ENCODE measurements at regions not wholly inside any gene's neighbourhood (a gene's known extent, or its start where the extent isn't known, plus 50 kb on each side); places are given as distances from the start of the nearest gene placed in this dataset.

GRCh38 chr5:82340799-82341198, 62.6 kb upstream of the RPS23 start:
- no peaks in the 10 kb centered on the region for H3K36me3 Mint-ChIP-seq
- no peaks in the 10 kb centered on the region for H3K9me3 Mint-ChIP-seq
- H3K27ac Mint-ChIP-seq, result no peak overlapping the region
- ATAC-seq (ENCODE audit: low read depth) (no peak), DNase-seq (no peak)
- POLR2A ChIA-PET, result no interaction called here
- no peak overlapping the region for H3K4me3 Mint-ChIP-seq
- peaks cover 4% of the 10 kb centered on the region for H3K27me3 Mint-ChIP-seq
- peaks cover 17% of the 10 kb centered on the region for H3K4me1 Mint-ChIP-seq

GRCh38 chr5:82339792-82340191, 61.6 kb upstream of the RPS23 start:
- no peak for ATAC-seq (ENCODE audit: low read depth)

GRCh38 chr5:82338771-82339373, 60.7 kb upstream of the RPS23 start:
- Mint-ChIP-seq H3K4me3 (no peak overlapping the region), H3K9me3 (no peaks in the 10 kb centered on the region), H3K27ac (no peak overlapping the region), H3K4me1 (peaks cover 15% of the 10 kb centered on the region), H3K27me3 (peaks cover 4% of the 10 kb centered on the region), H3K36me3 (no peaks in the 10 kb centered on the region)
- ATAC-seq (ENCODE audit: low read depth) (no peak), DNase-seq (no peak)
- POLR2A ChIA-PET, result no interaction called here

More at GRCh38 chr5:82339792-82340191, 61.6 kb upstream of the RPS23 start:
- H3K27ac Mint-ChIP-seq, result no peak overlapping the region
- no peaks in the 10 kb centered on the region for H3K36me3 Mint-ChIP-seq
- H3K27me3 Mint-ChIP-seq, result peaks cover 4% of the 10 kb centered on the region
- no peaks in the 10 kb centered on the region for H3K9me3 Mint-ChIP-seq
- no peak for DNase-seq
- H3K4me3 Mint-ChIP-seq, result no peak overlapping the region
- POLR2A ChIA-PET, result no interaction called here
- H3K4me1 Mint-ChIP-seq, result peaks cover 15% of the 10 kb centered on the region

GRCh38 chr5:82336959-82337351, 58.8 kb upstream of the RPS23 start:
- ATAC-seq (ENCODE audit: low read depth) (no peak), DNase-seq (no peak)
- Mint-ChIP-seq H3K27me3 (peaks cover 2% of the 10 kb centered on the region), H3K27ac (no peak overlapping the region), H3K4me3 (no peak overlapping the region), H3K9me3 (no peaks in the 10 kb centered on the region), H3K4me1 (peaks cover 15% of the 10 kb centered on the region), H3K36me3 (no peaks in the 10 kb centered on the region)
- POLR2A ChIA-PET, result no interaction called here

GRCh38 chr5:82336226-82336958, 58.2 kb upstream of the RPS23 start:
- Mint-ChIP-seq H3K36me3 (no peaks in the 10 kb centered on the region), H3K27ac (no peak overlapping the region), H3K4me3 (no peak overlapping the region), H3K9me3 (no peaks in the 10 kb centered on the region), H3K27me3 (peaks cover 2% of the 10 kb centered on the region), H3K4me1 (peaks cover 10% of the 10 kb centered on the region)
- DNase-seq, result no peak
- ATAC-seq (ENCODE audit: low read depth), result no peak
- POLR2A ChIA-PET, result no interaction called here

- no peak overlapping the region for H3K27ac Mint-ChIP-seq
- peaks cover 4% of the 10 kb centered on the region for H3K4me1 Mint-ChIP-seq
- H3K36me3 Mint-ChIP-seq, result no peaks in the 10 kb centered on the region
- POLR2A ChIA-PET, result no interaction called here
- no peak for DNase-seq
- no peak overlapping the region for H3K4me3 Mint-ChIP-seq
- no peak for ATAC-seq (ENCODE audit: low read depth)
- no peaks in the 10 kb centered on the region for H3K9me3 Mint-ChIP-seq
- H3K27me3 Mint-ChIP-seq, result peaks cover 2% of the 10 kb centered on the region
These were observed 57.7 kb upstream of the RPS23 start for GRCh38 chr5:82335806-82336205.

GRCh38 chr5:82334856-82335255, 56.7 kb upstream of the RPS23 start:
- POLR2A ChIA-PET, result no interaction called here
- H3K9me3 Mint-ChIP-seq, result no peaks in the 10 kb centered on the region
- no peaks in the 10 kb centered on the region for H3K4me1 Mint-ChIP-seq
- H3K4me3 Mint-ChIP-seq, result no peak overlapping the region
- H3K27ac Mint-ChIP-seq, result no peak overlapping the region
- peaks cover 2% of the 10 kb centered on the region for H3K27me3 Mint-ChIP-seq
- no peak for ATAC-seq (ENCODE audit: low read depth)
- DNase-seq, result no peak
- no peaks in the 10 kb centered on the region for H3K36me3 Mint-ChIP-seq

GRCh38 chr5:82334085-82334692, 56.0 kb upstream of the RPS23 start:
- Mint-ChIP-seq H3K4me3 (no peak overlapping the region), H3K36me3 (no peaks in the 10 kb centered on the region), H3K4me1 (no peaks in the 10 kb centered on the region), H3K9me3 (no peaks in the 10 kb centered on the region), H3K27ac (no peak overlapping the region), H3K27me3 (peaks cover 2% of the 10 kb centered on the region)
- no peak for DNase-seq
- ATAC-seq (ENCODE audit: low read depth), result no peak
- POLR2A ChIA-PET, result no interaction called here

- H3K27me3 Mint-ChIP-seq, result peaks cover 2% of the 10 kb centered on the region
- ATAC-seq (ENCODE audit: low read depth), result no peak
- DNase-seq, result no peak
- H3K4me1 Mint-ChIP-seq, result no peaks in the 10 kb centered on the region
- no peak overlapping the region for H3K27ac Mint-ChIP-seq
- no peaks in the 10 kb centered on the region for H3K36me3 Mint-ChIP-seq
- POLR2A ChIA-PET, result no interaction called here
- H3K9me3 Mint-ChIP-seq, result peaks cover 3% of the 10 kb centered on the region
- no peak overlapping the region for H3K4me3 Mint-ChIP-seq
These were observed 54.9 kb upstream of the RPS23 start for GRCh38 chr5:82332886-82333615.

GRCh38 chr5:82332064-82332855, 54.1 kb upstream of the RPS23 start:
- H3K4me1 Mint-ChIP-seq, result no peaks in the 10 kb centered on the region
- H3K4me3 Mint-ChIP-seq, result no peak overlapping the region
- no peaks in the 10 kb centered on the region for H3K36me3 Mint-ChIP-seq
- POLR2A ChIA-PET, result no interaction called here
- DNase-seq (no peak), ATAC-seq (ENCODE audit: low read depth) (no peak)
- H3K27me3 Mint-ChIP-seq, result peaks cover under 1% of the 10 kb centered on the region
- H3K27ac Mint-ChIP-seq, result no peak overlapping the region
- H3K9me3 Mint-ChIP-seq, result peaks cover 3% of the 10 kb centered on the region

GRCh38 chr5:82331557-82331956, 53.4 kb upstream of the RPS23 start:
- ATAC-seq (ENCODE audit: low read depth), result no peak
- Mint-ChIP-seq H3K27ac (no peak overlapping the region), H3K4me3 (no peak overlapping the region), H3K27me3 (no peaks in the 10 kb centered on the region), H3K9me3 (peaks cover 3% of the 10 kb centered on the region), H3K36me3 (no peaks in the 10 kb centered on the region), H3K4me1 (no peaks in the 10 kb centered on the region)
- no peak for DNase-seq
- POLR2A ChIA-PET, result no interaction called here

GRCh38 chr5:82330530-82331270, 52.5 kb upstream of the RPS23 start:
- Mint-ChIP-seq H3K36me3 (no peaks in the 10 kb centered on the region), H3K9me3 (peaks cover 3% of the 10 kb centered on the region), H3K27ac (no peak overlapping the region), H3K4me3 (no peak overlapping the region), H3K27me3 (peaks cover 7% of the 10 kb centered on the region), H3K4me1 (no peaks in the 10 kb centered on the region)
- DNase-seq, result no peak
- POLR2A ChIA-PET, result no interaction called here
- no peak for ATAC-seq (ENCODE audit: low read depth)

- no peak overlapping the region for H3K27ac Mint-ChIP-seq
- no peak for DNase-seq
- peaks cover 3% of the 10 kb centered on the region for H3K9me3 Mint-ChIP-seq
- H3K4me1 Mint-ChIP-seq, result no peaks in the 10 kb centered on the region
- no peak for ATAC-seq (ENCODE audit: low read depth)
- POLR2A ChIA-PET, result no interaction called here
- H3K36me3 Mint-ChIP-seq, result no peaks in the 10 kb centered on the region
- no peak overlapping the region for H3K4me3 Mint-ChIP-seq
- H3K27me3 Mint-ChIP-seq, result peaks cover 10% of the 10 kb centered on the region
These were observed 51.2 kb upstream of the RPS23 start for GRCh38 chr5:82329393-82329792.
